CD4-positive, alpha-beta T cell (primary cell): ENCODE measurements at regions not wholly inside any gene's neighbourhood (a gene's known extent, or its start where the extent isn't known, plus 50 kb on each side); places are given as distances from the start of the nearest gene placed in this dataset.

Experiments
- ATAC-seq: fragments of 200-7000 bp; cut with Tn5 transposase; one replicate; pipeline ENCODE4 v1.10.0; 2022; ENCODE audit warnings: mild to moderate bottlenecking; ENCODE audit not compliant: poor library complexity
- CTCF ChIA-PET: fragments of 350-600 bp; sonication (Branson Sonifier 250); formaldehyde crosslinking; loops from one replicate; lab custom pipeline; 2021; ENCODE audit warnings: antibody characterized with exemption, inconsistent platforms; lab: Charles Lee
- POLR2A ChIA-PET: fragments of 350-600 bp; sonication (Branson Sonifier 250); formaldehyde crosslinking; loops from one replicate; lab custom pipeline; 2021; ENCODE audit warnings: antibody characterized with exemption, inconsistent platforms; lab: Charles Lee
- DNase-seq, 14 experiments: peaks; one replicate each; pipeline ENCODE4 v3.0.0-alpha.2; 2013 to 2020; ENCODE audit warnings: mixed read lengths in 2 of 14
- H3K27ac ChIP-seq, 2 donors: one replicate each; pipeline versions ENCODE4 v1.5.1 to v1.7.0; 2013; ENCODE audit warnings: low read length in 2 of 2, low read depth in 1 of 2, mild to moderate bottlenecking in 1 of 2
- H3K27me3 ChIP-seq, 2 experiments: 1 replicate in 1 of 2; 2 replicates in 1 of 2; pipeline versions ENCODE4 v1.6.1 to v1.7.0; 2013; ENCODE audit warnings: low read length in 2 of 2, control low read depth in 1 of 2, mild to moderate bottlenecking in 1 of 2, moderate library complexity in 1 of 2; ENCODE audit not compliant: insufficient read depth in 2 of 2, control insufficient read depth in 1 of 2
- H3K36me3 ChIP-seq: one replicate; pipeline ENCODE4 v1.6.1; 2013; ENCODE audit warnings: low read length, control low read depth; ENCODE audit not compliant: insufficient read depth
- H3K4me1 ChIP-seq: one replicate; pipeline ENCODE4 v1.6.1; 2013; ENCODE audit warnings: low read length, control low read depth; ENCODE audit not compliant: insufficient read depth
- H3K4me3 ChIP-seq: one replicate; pipeline ENCODE4 v1.5.1; 2013; ENCODE audit warnings: mild to moderate bottlenecking, low read length, moderate library complexity
- H3K9me3 ChIP-seq, 2 experiments: 1 replicate in 1 of 2; 2 replicates in 1 of 2; pipeline versions ENCODE4 v1.6.1 to v1.7.0; 2013; ENCODE audit warnings: low read length in 2 of 2, mild to moderate bottlenecking in 2 of 2, control low read depth in 1 of 2, moderate library complexity in 1 of 2; ENCODE audit not compliant: control insufficient read depth in 1 of 2, insufficient read depth in 1 of 2
- H3K27ac Mint-ChIP-seq: one replicate; pipeline ENCODE4 v1.8.0; 2020; ENCODE audit warnings: mixed read lengths
- H3K27me3 Mint-ChIP-seq: one replicate; pipeline ENCODE4 v1.8.0; 2021; ENCODE audit warnings: mixed read lengths
- H3K36me3 Mint-ChIP-seq: one replicate; pipeline ENCODE4 v1.8.0; 2021; ENCODE audit warnings: low read depth, mixed read lengths
- H3K4me1 Mint-ChIP-seq: one replicate; pipeline ENCODE4 v1.8.0; 2021; ENCODE audit warnings: low read depth, mixed read lengths
- H3K4me3 Mint-ChIP-seq: one replicate; pipeline ENCODE4 v1.8.0; 2020; ENCODE audit warnings: mild to moderate bottlenecking, mixed read lengths
- H3K9me3 Mint-ChIP-seq: one replicate; pipeline ENCODE4 v1.8.0; 2020; ENCODE audit warnings: mixed read lengths
- CTCF ChIP-seq: fragments of 200-600 bp; IDR thresholded peaks from one replicate; pipeline ENCODE4 v1.8.0; 2022; ENCODE audit warnings: antibody characterized with exemption, mild to moderate bottlenecking
- intact Hi-C, 2 experiments: fragments of 100-400 bp; cut with DNase I in 1 of 2; cut with micrococcal nuclease in 1 of 2; formaldehyde crosslinking; loops; one replicate each; pipeline versions ENCODE4 v1.15.1 to v1.9.0; 2023 to 2025; cut with DNase I, micrococcal nuclease

- Mint-ChIP-seq H3K36me3 (peaks cover 5% of the 10 kb centered on the region), H3K9me3 (no peaks in the 10 kb centered on the region), H3K27me3 (no peaks in the 10 kb centered on the region), H3K4me3 (no peak overlapping the region), H3K27ac (no peak overlapping the region), H3K4me1 (no peaks in the 10 kb centered on the region)
- ChIA-PET POLR2A (no interaction called here), CTCF (no interaction called here)
- Histone ChIP-seq H3K9me3 (no peaks in the 10 kb centered on the region), H3K27me3 (no peaks in the 10 kb centered on the region), H3K36me3 (no peaks in the 10 kb centered on the region), H3K4me1 (no peaks in the 10 kb centered on the region), H3K4me3 (no peak overlapping the region), H3K27ac (no peak overlapping the region)
- intact Hi-C loops, result no loop called here
- ATAC-seq, result no peak
- no peak for DNase-seq
- TF ChIP-seq CTCF, result no peak
These were observed 182.8 kb upstream of the BMPER start for GRCh38 chr7:33722383-33723101.

- intact Hi-C loops, result no loop called here
- Mint-ChIP-seq H3K36me3 (peaks cover 5% of the 10 kb centered on the region), H3K27ac (no peak overlapping the region), H3K27me3 (no peaks in the 10 kb centered on the region), H3K4me3 (no peak overlapping the region), H3K4me1 (no peaks in the 10 kb centered on the region), H3K9me3 (no peaks in the 10 kb centered on the region)
- Histone ChIP-seq H3K4me1 (no peaks in the 10 kb centered on the region), H3K27ac (no peak overlapping the region), H3K9me3 (no peaks in the 10 kb centered on the region), H3K4me3 (no peak overlapping the region), H3K36me3 (no peaks in the 10 kb centered on the region), H3K27me3 (no peaks in the 10 kb centered on the region)
- POLR2A ChIA-PET, result no interaction called here
- TF ChIP-seq CTCF, result no peak
- no peak for DNase-seq
- CTCF ChIA-PET, result no interaction called here
- no peak for ATAC-seq
These were observed 181.1 kb upstream of the BMPER start for GRCh38 chr7:33724201-33724600.

GRCh38 chr7:33725111-33726025, 180.0 kb upstream of the BMPER start:
- POLR2A ChIA-PET, result no interaction called here
- no peak overlapping the region for H3K4me3 ChIP-seq
- Mint-ChIP-seq H3K4me3 (no peak overlapping the region), H3K4me1 (no peaks in the 10 kb centered on the region), H3K27me3 (no peaks in the 10 kb centered on the region), H3K27ac (no peak overlapping the region), H3K36me3 (peaks cover 5% of the 10 kb centered on the region), H3K9me3 (no peaks in the 10 kb centered on the region)
- TF ChIP-seq CTCF, result no peak
- intact Hi-C loops, result no loop called here
- no peaks in the 10 kb centered on the region for H3K4me1 ChIP-seq
- no peak overlapping the region for H3K27ac ChIP-seq
- CTCF ChIA-PET, result no interaction called here
- ATAC-seq (no peak), DNase-seq (no peak)
- no peaks in the 10 kb centered on the region for H3K9me3 ChIP-seq
- no peaks in the 10 kb centered on the region for H3K27me3 ChIP-seq
- no peaks in the 10 kb centered on the region for H3K36me3 ChIP-seq
